ENCODE measurements at regions not wholly inside any gene's neighbourhood (a gene's known extent, or its start where the extent isn't known, plus 50 kb on each side); places are given as distances from the start of the nearest gene placed in this dataset.

- in situ Hi-C loops (cut with MboI) (no loop called here), intact Hi-C loops (cut with micrococcal nuclease; ENCODE audit: unreplicated experiment) (no loop called here)
- H3K4me3 ChIP-seq, result no peak overlapping the region
- no peak for FAIRE-seq
- no peak overlapping the region for H2AFZ ChIP-seq (ENCODE audit: control insufficient read depth, low read depth, low read length)
- ChIA-PET CTCF (no interaction called here), POLR2A (no interaction called here), RAD21 (ENCODE audit: unreplicated experiment) (no interaction called here), SMC1A (ENCODE audit: uncharacterized antibody, unreplicated experiment) (no interaction called here)
- H4K20me1 ChIP-seq (ENCODE audit: control insufficient read depth, insufficient read depth), result no peaks in the 10 kb centered on the region
- no TSS peak for BruUV-seq (replicated peaks)
- no peak overlapping the region for H3K9ac ChIP-seq (ENCODE audit: control insufficient read depth, insufficient read depth, low read length)
- H3K4me2 ChIP-seq (ENCODE audit: control insufficient read depth, insufficient read depth), result no peak overlapping the region
- 9% methylated on average over 11 of the region's 11 CpGs for WGBS (ENCODE audit: insufficient coverage, insufficient replicate concordance, low lambda C conversion rate, missing lambda C conversion rate)
- H3K36me3 ChIP-seq (ENCODE audit: control insufficient read depth in 2 of 2, insufficient read depth in 2 of 2, low read length in 1 of 2), result no peaks in the 10 kb centered on the region
- no peak for ATAC-seq
- H3K4me1 ChIP-seq (ENCODE audit: control insufficient read depth, insufficient read depth, low read length), result no peaks in the 10 kb centered on the region
- H3K79me2 ChIP-seq (ENCODE audit: control insufficient read depth, insufficient read depth, low read length), result no peaks in the 10 kb centered on the region
- no peaks in the 10 kb centered on the region for H3K9me3 ChIP-seq (replicated peaks; ENCODE audit: control insufficient read depth, insufficient read depth, low read length)
- DNase-seq (ENCODE audit: low read depth, low spot score), result no peak
- TF ChIP-seq CHD2 (IDR thresholded peaks at IDR 0.05; ENCODE audit: borderline replicate concordance, low read depth, low read length), result no peak
- TF ChIP-seq, protein P1, sequence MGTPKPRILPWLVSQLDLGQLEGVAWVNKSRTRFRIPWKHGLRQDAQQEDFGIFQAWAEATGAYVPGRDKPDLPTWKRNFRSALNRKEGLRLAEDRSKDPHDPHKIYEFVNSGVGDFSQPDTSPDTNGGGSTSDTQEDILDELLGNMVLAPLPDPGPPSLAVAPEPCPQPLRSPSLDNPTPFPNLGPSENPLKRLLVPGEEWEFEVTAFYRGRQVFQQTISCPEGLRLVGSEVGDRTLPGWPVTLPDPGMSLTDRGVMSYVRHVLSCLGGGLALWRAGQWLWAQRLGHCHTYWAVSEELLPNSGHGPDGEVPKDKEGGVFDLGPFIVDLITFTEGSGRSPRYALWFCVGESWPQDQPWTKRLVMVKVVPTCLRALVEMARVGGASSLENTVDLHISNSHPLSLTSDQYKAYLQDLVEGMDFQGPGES (IDR thresholded peaks at IDR 0.05), result no peak
- TF ChIP-seq KLF5 (IDR thresholded peaks at IDR 0.05; ENCODE audit: partially characterized antibody), result no peak
- no peak for TF ChIP-seq SUZ12 (IDR thresholded peaks at IDR 0.05; ENCODE audit: unreplicated experiment)
- no peaks in the 10 kb centered on the region for H3K27me3 ChIP-seq (replicated peaks in 1 of 2; ENCODE audit: control insufficient read depth in 2 of 2, insufficient read depth in 2 of 2, low read length in 1 of 2)
- H3K27ac ChIP-seq (ENCODE audit: control insufficient read depth, insufficient read depth), result no peak overlapping the region
Measured at GRCh38 chr4:84070289-84070688, 428.8 kb downstream of the NKX6-1 start.

- CTCF ChIA-PET, result no interaction called here
Measured at GRCh38 chr4:84063619-84064018, 435.5 kb downstream of the NKX6-1 start.

More at GRCh38 chr4:84063619-84064018, 435.5 kb downstream of the NKX6-1 start:
- TF ChIP-seq MTA2 (IDR thresholded peaks at IDR 0.05; ENCODE audit: low read depth) (no peak), POLR2AphosphoS2 (IDR thresholded peaks at IDR 0.05; ENCODE audit: low read depth, low read length) (no peak)
- no peaks in the 10 kb centered on the region for H3K79me2 ChIP-seq (ENCODE audit: control insufficient read depth, insufficient read depth, low read length)
- H4K20me1 ChIP-seq (ENCODE audit: control insufficient read depth, insufficient read depth), result no peaks in the 10 kb centered on the region
- no peak overlapping the region for H3K4me2 ChIP-seq (ENCODE audit: control insufficient read depth, insufficient read depth)
- no peak for DNase-seq (ENCODE audit: low read depth, low spot score)
- no peaks in the 10 kb centered on the region for H3K36me3 ChIP-seq (ENCODE audit: control insufficient read depth in 2 of 2, insufficient read depth in 2 of 2, low read length in 1 of 2)
- no TSS peak for BruUV-seq (replicated peaks)
- 23% methylated on average over 5 of the region's 5 CpGs for WGBS (ENCODE audit: insufficient coverage, insufficient replicate concordance, low lambda C conversion rate, missing lambda C conversion rate)
- ATAC-seq, result no peak
- in situ Hi-C loops (cut with MboI), result no loop called here
- H3K9me3 ChIP-seq (replicated peaks; ENCODE audit: control insufficient read depth, insufficient read depth, low read length), result no peaks in the 10 kb centered on the region
- POLR2A ChIA-PET, result no interaction called here
- SMC1A ChIA-PET (ENCODE audit: uncharacterized antibody, unreplicated experiment), result interaction anchor here (1.6 kb wide), 1 partner anchor 22 kb away, joined by 3 read pairs; no protein-coding TSS in a partner anchor
- intact Hi-C loops (cut with micrococcal nuclease; ENCODE audit: unreplicated experiment), result no loop called here
- H3K4me3 ChIP-seq, result no peak overlapping the region
- no peak overlapping the region for H3K27ac ChIP-seq (ENCODE audit: control insufficient read depth, insufficient read depth)
- H3K4me1 ChIP-seq (ENCODE audit: control insufficient read depth, insufficient read depth, low read length), result no peaks in the 10 kb centered on the region
- no peak for FAIRE-seq
- H2AFZ ChIP-seq (ENCODE audit: control insufficient read depth, low read depth, low read length), result no peak overlapping the region
- H3K9ac ChIP-seq (ENCODE audit: control insufficient read depth, insufficient read depth, low read length), result no peak overlapping the region
- RAD21 ChIA-PET (ENCODE audit: unreplicated experiment), result no interaction called here
- H3K27me3 ChIP-seq (replicated peaks in 1 of 2; ENCODE audit: control insufficient read depth in 2 of 2, insufficient read depth in 2 of 2, low read length in 1 of 2), result no peaks in the 10 kb centered on the region
